GM18870 (cell line): ENCODE measurements at regions not wholly inside any gene's neighbourhood (a gene's known extent, or its start where the extent isn't known, plus 50 kb on each side); places are given as distances from the start of the nearest gene placed in this dataset.
"Not testable (repeated sequence)": the region's sequence is repeated elsewhere in the genome, so short reads cannot be mapped to it uniquely, and the experiment has no call there.

ENCODE experiments used
- ATAC-seq: cut with Tn5 transposase; IDR thresholded peaks from one replicate; pipeline ENCODE4 v1.9.1; 2021; ENCODE audit warnings: moderate library complexity; ENCODE audit not compliant: unreplicated experiment

DNA sequence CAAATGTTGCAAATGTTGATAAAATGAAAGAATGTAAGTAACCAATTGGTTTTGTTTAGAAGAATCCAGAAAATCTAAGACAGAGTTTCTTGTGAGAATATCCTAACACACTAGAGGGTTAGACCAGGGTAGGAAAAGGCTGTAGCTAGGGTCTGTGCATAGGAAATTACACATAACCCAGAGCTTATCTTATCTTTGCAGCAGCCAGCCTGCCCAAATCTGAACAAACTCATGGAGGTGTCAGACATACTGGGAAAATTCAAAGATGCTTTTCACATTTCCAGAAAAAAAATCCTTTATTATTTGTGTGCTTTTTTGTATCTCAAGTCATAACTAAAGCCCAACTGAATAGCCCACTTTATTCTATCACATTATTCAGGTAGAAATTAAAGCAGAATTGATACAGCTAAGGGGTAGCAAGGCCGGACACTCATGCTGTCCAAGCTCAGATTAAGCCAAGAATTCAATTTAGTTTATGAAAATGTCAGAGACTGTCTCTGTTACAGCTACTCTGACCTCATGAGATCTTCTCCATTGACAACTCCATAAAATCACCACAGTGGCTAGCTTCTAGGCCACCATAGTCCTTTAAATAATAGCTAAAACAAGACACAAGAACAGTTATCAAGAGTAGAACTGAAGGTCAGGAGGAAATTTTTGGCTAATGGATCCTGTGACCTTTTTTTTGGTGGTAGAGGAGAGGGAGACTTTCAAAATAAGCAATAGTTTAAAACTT is 169.6 kb upstream of the RASSF8 start:
- ATAC-seq: no peak

DNA sequence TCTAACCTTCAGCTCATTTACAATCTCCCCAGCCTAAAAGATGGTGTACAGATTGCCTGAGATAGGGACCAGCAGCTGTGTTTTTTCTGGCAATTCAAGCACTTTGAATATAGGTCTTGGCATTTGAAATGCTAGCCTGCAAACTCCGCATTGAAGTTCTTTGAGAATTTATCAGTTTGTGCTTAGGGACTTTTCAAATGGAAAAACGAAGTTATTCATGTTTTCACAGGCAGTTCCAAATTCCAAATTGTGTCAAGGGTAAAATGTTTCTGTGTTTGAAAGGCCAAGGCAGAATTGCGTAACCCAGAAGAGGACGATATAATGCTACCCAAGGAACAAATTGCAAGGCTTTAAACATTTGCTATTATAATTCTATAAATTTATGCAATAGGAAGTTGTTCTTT is 168.9 kb upstream of the RASSF8 start:
- no peak for ATAC-seq

DNA sequence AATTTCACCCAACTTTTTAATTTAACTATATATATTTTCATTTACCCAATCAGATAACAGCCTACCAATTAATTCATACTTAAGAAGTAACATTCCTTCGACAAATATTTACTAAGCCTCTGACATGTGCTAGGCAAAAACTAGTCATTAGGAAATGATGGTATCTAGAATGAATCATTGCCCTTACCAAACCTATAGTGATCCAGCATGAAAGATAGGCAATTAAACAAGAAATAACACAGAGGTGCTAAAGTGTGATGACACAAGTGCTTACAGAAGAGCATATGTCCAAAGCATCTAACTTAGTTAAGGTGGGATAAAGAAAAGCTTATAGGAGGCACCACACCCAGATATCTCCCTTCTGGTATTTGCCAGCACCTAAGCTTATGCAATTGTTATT is 166.5 kb upstream of the RASSF8 start:
- no peak for ATAC-seq

DNA sequence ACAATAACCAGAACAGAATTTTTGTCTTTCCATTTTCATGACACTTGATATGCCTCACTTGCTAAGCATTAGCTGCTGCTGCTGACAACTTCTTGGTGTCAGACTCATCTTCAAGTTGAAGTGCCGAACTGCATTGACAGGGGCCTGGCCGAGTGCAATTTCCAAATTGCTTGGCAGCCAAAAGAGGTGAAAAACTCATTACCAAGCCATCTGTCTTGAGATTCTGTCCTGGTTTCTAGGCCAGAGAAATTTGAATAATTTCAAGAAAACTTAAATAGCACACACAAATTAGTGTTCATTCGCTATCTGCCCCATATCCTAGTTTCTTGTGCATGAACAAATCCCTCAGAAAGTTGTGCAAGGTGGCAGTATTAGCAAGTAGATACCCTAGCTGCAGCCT is 165.3 kb upstream of the RASSF8 start:
- no peak for ATAC-seq

DNA sequence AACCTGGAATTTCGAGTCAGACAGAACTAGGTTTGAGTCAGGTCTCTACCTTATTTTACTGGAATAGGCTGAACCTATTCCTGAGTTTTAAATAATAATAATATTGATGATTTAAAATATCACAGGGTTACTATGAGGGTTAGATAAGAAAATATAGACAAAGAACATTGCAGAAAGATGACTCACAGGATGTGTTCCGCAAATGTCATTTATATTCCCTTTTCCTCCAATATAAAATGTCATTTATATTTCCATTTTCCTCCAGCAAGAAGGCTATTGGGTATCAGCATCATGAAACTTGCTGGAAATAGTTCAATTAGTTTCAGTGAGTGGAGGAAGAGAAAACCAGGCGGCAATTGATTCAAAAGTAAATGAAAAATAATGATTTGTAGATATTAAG is 163.9 kb upstream of the RASSF8 start:
- no peak for ATAC-seq

DNA sequence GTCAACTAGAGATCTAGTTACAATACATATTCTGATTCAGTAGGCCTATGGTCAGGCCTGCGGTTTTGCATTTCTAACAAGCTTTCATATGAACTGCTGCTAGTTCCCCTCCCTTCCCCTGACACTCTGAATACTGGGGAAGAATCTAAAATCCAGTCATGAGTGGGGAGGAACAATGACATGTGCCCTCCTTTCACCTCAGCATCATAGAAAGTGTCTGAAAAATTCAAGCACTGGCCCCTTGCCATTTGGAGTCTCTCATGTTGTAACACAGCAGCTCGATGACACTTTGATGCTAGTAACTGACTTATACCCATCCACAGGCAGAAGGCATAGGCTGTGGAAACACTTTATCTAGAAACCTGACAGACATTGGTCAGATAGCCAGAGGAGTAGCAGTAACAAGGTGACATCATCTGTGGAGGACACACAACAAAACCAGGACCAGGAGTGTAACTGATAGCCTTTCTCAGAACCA is 161.9 kb upstream of the RASSF8 start:
- ATAC-seq: no peak

DNA sequence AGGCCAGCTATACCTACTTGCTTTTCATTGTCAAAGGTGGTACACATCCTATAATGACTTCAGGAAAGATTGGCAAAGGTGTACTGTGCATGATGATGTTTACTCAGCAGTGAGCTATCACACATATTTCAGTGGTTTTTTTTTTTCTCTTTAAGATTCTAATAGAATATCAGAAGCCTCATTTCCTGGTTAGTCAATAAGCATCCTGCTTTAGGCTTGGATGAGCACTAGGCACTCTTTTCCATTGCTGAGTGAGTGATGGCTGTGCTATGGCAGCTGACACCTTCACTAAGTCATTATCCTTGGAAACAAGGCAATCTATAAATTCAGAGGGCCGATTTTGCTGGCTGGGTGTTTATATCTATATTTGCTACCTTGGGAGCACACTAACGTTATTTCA is 161.1 kb upstream of the RASSF8 start:
- ATAC-seq: no peak

DNA sequence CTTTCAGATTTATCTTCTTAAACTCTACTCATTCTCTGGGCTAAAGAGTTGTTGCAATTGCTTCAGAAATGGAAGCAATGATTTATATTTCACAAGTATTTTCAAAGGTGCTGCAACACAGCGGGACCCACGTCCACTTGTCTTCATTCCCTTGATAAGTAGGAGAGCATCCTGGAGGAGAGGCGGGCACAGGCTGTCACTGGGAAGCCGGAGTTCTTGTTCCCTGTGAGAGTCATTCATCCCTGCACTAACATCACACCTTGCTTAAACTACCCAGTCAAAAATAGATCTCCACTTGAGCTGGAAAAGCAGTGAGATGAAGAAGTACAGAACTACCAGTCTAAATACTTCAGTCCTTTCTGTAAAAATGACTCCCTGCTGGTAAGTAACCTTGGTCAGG is 160.5 kb upstream of the RASSF8 start:
- ATAC-seq: no peak

DNA sequence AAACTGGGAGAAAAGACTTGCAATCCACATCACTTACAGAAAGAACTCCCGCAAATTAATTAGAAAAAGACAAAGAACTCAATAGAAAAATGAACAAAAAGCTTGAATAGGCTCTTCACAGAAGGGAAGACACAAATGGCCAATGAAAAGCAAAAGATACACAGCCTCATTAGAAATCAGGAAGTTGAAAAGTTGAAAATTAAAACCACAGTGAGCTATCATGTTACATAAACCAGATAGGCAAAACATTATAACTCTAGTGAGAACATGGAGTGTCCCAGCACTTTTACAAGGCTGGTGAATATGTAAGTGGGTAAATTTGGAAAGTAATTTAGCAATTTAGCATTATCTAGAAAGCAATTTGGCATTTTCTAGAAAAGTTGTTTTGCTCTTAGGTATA is 158.4 kb upstream of the RASSF8 start:
- ATAC-seq: no peak

DNA sequence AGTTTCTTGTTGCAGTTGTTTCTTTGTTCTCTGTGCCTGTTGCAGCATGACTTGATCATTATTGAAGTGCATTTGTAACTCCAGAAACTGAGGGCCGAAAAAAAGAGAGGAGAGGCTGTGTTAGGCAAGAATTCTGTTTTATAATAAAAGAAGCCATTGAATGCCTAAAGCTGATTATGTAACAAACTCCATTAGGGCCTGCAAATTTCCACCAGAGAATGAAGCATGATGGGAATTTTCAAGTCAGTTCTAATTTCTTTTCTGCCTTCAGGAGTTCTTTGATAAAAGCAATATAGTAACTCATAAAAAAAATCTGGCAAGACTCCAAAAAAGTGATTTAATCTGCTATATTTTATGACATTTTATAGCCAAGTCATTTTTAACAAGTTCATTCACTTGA is 156.7 kb upstream of the RASSF8 start:
- no peak for ATAC-seq

DNA sequence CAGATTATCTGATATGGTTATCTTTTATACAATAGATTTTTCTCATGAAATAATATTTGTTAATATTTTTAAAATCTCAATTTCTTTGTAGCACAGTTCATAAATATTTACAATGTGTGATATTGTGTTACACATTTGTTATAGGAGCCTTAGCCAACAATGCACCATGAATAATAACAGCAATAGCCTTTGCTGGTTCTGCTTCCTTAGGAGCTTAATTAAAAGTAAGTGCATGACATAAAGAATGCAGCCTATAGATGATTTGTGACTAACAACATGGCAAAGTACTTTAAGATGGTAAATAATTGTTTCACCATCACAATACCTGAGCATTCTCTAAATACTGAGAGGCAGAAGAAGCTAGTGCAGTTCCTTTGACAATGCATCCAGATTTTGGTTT is 156.3 kb upstream of the RASSF8 start:
- ATAC-seq: no peak

DNA sequence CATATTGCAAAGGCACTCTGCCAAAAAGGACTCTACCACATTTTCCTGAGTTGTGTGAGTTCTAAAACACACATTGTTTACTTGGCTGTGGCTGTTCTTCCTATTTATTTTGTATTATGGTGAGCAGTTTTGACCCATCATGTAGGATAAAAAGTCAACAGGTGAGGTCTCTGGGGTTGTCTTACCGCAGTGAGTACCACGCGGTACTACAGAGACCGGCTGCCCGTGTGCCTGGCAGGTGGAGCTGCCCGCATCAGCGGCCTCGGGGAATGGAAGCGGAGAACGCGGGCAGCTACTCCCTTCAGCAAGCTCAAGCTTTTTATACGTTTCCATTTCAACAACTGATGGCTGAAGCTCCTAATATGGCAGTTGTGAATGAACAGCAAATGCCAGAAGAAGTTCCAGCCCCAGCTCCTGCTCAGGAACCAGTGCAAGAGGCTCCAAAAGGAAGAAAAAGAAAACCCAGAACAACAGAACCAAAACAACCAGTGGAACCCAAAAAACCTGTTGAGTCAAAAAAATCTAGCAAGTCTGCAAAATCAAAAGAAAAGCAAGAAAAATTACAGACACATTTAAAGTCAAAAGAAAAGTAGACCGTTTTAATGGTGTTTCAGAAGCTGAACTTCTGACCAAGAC is 155.3 kb upstream of the RASSF8 start:
- ATAC-seq: not testable (repeated sequence)

DNA sequence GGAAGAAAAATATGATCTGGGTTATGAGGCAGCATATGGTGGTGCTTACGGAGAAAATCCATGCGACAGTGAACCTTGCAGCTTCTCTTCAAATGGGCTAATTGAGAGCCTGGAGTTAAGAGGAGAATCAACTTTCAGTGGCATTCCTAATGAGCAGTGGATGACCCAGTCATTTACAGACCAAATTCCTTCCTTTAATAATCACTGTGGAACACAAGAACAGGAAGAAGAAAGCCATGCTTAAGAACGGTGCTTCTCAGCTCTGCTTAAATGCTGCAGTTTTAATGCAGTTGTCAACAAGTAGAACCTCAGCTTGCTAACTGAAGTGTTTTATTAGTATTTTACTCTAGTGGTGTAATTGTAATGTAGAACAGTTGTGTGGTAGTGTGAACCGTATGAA is 154.2 kb upstream of the RASSF8 start:
- ATAC-seq: not testable (repeated sequence)

DNA sequence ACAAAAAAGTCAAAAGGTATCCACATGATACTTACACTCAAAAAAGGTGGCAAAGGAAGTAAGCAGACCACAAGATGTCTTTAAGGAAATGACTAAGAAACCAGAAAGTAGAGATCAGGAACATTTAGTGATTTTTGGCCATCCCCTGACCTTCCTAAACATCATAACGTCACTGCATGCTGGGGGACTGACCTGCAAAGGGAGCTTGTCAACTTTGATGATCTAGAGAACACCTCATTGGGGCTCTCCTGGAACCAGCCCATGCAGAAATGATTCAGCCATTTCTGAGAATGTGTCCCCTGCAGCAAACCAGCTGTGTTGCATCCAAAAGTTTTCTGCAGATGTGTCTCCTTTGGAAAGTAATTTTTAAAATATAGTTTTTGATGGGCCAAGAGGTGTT is 152.2 kb upstream of the RASSF8 start:
- no peak for ATAC-seq

DNA sequence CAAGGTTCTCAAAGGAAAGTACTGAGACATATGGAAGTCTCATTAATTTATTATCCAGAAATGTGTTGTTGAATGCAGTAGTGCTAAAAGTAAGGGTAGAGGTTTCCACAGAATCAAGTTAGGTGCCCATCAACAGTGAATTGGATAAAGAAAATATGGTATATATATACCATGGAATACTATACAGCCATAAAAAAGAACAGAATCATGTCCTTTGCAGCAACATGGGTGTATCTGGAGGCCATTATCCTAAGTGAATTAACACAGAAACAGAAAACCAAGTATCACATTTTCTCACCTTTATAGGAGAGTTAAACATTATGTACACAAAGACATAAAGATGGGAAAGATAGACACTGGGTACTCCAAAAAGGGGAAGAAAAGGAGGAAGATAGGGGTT is 149.9 kb upstream of the RASSF8 start:
- no peak for ATAC-seq

DNA sequence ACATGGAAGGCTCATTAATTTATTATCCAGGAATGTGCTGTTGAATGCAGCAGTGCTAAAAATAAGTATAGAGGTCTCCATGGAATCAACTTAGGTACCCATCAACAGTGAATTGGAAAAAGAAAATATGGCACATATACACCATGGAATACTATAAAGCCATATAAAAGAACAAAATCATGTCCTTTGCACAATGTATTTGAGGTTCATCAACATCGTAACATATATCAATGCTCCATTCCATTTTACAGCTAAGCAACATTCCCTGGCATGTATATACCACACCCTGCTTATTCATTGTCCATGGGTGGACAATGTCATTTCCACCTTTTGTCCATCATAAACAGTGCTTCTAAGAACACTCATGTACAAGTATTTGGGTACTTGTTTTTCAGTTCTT is 147.8 kb upstream of the RASSF8 start:
- ATAC-seq: no peak

DNA sequence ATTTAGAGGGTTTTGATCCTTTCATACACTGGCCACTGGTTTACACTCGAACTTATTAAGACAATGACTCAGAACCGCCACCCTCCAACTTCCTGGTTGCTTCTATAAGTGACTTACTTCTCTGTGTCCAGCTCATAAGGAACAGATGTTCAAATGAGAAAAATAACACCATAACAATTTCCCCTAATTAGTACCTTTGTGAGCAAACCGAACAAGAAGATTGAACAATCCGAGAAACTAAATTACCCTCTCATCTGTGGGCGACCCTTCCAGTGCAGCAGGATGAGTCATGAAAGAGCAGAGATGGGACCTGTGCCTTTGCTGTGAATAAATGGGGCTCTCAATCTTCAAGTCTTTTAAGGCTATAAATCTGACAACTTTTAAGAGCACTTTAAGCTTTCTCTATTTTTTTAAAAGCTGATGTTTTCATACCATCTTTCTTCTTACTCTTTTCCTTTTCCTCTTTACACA is 146.8 kb upstream of the RASSF8 start:
- ATAC-seq: no peak

DNA sequence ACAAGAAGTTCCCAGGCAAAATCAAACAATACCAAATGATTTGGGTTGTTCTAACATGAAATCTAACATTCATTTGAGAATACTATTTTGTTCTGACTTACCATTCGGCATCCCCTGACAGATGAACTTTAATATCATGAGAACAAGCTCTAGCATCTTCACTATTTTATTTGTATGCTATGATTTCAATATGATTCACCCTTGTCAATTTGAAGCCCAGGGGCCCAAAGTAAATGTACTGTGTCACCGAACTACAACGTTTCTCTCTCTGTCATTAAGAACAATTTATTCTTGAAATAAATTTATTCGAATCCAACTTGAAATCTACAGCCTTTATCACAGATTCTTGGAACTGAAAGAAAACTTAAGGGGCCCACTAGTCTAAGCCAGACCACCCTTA is 146.2 kb upstream of the RASSF8 start:
- no peak for ATAC-seq

DNA sequence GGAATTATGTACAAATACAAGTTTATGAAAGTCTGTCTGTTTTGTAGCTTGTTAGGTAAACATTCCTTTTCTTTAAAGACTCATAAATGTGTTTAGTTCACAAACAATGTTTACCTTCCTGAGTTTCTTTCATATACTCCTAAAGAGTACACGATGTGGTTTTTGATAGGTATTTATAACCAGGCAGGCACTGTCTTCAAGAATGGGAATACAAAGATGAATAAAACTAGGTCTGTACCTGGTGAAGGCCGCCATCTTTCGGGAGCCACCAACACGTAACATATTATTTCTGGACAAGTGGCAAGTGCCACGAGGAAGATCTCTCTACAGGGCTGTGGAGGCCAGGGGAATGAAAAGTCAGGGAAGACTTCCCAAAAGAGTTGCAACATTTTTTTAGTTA is 144.6 kb upstream of the RASSF8 start:
- ATAC-seq: no peak

DNA sequence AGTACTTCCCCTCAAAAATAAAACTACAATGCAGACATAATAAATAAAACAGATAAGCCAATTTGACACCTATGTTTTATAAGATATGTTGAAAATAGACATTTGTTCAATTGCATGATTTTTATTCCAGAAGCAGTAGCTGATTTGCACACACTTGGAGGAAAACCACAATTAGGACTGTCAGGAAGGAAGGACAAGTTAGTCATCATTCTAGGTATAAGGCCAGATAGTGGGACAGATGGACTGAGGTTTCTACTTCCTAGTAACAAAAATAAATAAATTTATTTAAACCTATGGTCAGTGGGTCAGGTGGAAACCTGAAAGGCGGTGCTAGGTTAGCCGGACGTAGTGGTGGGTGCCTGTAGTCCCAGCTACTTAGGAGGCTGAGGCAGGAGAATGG is 141.8 kb upstream of the RASSF8 start:
- no peak for ATAC-seq

DNA sequence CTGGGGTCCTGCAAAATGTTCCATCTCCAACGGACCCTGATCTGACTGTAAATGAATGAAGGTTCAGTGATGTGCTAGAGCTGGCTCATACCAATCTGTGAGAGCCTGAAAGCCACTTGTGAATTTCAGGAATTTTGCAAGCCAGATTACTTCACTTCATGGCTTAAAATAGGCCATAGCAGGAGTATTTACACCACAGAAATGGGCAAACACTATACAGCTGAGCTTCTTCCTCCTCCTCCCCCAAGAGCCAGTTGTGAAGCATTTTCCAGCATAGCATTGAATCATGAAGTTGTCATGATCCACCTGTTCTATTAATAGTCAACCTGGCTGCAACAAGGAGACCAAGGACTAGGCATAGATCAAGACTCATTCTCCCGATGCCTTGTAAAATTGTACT is 141.3 kb upstream of the RASSF8 start:
- ATAC-seq: no peak

DNA sequence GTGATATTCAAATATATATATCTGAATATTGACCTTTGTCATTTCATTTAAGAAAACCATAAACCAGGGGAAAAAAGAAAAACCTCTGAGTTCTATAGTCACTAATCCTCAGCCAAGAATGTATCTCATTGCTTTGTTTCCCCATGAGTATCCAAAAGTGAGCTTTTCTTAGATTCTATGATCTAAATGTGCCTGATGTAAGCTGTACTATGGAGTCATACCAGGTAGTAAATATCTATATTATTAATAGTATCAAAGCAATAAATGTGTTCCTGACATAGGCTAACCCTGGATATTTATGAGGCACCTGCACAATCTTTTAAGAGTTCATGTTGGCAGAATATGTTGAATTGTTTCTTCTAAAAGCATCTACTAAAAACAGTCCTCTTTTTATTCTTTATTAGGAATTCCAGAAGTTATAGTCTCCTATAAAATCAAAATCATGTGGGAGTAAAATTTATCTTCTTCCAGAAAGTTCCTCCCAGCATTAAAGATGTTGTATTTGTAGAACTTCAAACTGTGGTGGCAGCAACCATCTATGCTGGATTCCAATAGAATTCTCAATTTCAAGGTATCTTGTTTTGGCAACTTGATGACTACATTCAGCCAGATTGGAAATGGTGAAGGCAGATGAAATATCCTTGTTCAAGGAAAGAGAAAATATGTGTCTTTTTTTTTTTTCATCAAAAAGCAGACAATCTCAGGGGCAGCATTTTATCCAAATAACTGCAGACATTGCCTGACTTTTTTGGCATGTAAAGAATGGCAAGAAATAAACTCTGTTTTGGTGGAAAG is 139.7 kb upstream of the RASSF8 start:
- ATAC-seq: no peak
